ENCODE measurements at regions not wholly inside any gene's neighbourhood (a gene's known extent, or its start where the extent isn't known, plus 50 kb on each side); places are given as distances from the start of the nearest gene placed in this dataset.

- no peak for DNase-seq
Observed at GRCh38 chr15:87135109-87135508, 1055.4 kb downstream of the AGBL1 start.

- no peak for DNase-seq
Observed at GRCh38 chr15:87133704-87134103, 1054.0 kb downstream of the AGBL1 start.

GRCh38 chr15:87131067-87131466 lies 1051.4 kb downstream of the AGBL1 start:
- no peak for DNase-seq

- no peak for DNase-seq
Observed at GRCh38 chr15:87129916-87130315, 1050.2 kb downstream of the AGBL1 start.

- no peak for DNase-seq
Observed at GRCh38 chr15:87123676-87124382, 1044.2 kb downstream of the AGBL1 start.

- no peak for DNase-seq
Observed at GRCh38 chr15:87121336-87121735, 1041.7 kb downstream of the AGBL1 start.

GRCh38 chr15:87120555-87120954 lies 1040.9 kb downstream of the AGBL1 start:
- DNase-seq, result no peak

GRCh38 chr15:87118846-87119245 lies 1039.2 kb downstream of the AGBL1 start:
- DNase-seq, result no peak

GRCh38 chr15:87118435-87118834 lies 1038.8 kb downstream of the AGBL1 start:
- no peak for DNase-seq

- no peak for DNase-seq
Observed at GRCh38 chr15:87115795-87116194, 1036.1 kb downstream of the AGBL1 start.

- DNase-seq, result no peak
Observed at GRCh38 chr15:87099916-87100315, 1020.2 kb downstream of the AGBL1 start.

GRCh38 chr15:87089551-87089950 lies 1009.9 kb downstream of the AGBL1 start:
- no peak for DNase-seq

- DNase-seq, result no peak
Observed at GRCh38 chr15:87083201-87083600, 1003.5 kb downstream of the AGBL1 start.

- DNase-seq, result no peak
Observed at GRCh38 chr15:87082581-87082980, 1002.9 kb downstream of the AGBL1 start.

GRCh38 chr15:87080547-87080946 lies 1000.9 kb downstream of the AGBL1 start:
- DNase-seq, result no peak
